ENCODE measurements at regions not wholly inside any gene's neighbourhood (a gene's known extent, or its start where the extent isn't known, plus 50 kb on each side); places are given as distances from the start of the nearest gene placed in this dataset.

DNA sequence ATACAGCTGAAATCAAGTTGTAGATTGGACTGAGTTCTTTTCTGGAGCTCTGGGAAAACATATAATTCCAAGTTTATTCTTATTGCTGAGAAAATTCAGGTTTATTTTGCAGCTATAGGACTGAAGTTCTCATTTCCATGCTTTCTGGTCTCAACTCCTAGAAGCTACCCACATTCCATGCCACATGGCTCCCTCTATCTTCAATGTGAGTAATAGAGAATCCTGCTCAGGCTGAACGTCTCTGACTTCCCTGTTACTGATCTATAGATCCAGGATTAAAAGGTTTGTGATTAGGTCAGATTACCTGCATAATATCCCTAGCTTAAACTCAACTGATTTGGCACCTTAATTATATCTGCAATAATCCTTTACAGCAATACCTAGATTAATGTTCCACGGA lies 453.8 kb upstream of the MC4R start:
- intact Hi-C loops (cut with micrococcal nuclease; ENCODE audit: unreplicated experiment) = no loop called here
- TF ChIP-seq, protein P1, sequence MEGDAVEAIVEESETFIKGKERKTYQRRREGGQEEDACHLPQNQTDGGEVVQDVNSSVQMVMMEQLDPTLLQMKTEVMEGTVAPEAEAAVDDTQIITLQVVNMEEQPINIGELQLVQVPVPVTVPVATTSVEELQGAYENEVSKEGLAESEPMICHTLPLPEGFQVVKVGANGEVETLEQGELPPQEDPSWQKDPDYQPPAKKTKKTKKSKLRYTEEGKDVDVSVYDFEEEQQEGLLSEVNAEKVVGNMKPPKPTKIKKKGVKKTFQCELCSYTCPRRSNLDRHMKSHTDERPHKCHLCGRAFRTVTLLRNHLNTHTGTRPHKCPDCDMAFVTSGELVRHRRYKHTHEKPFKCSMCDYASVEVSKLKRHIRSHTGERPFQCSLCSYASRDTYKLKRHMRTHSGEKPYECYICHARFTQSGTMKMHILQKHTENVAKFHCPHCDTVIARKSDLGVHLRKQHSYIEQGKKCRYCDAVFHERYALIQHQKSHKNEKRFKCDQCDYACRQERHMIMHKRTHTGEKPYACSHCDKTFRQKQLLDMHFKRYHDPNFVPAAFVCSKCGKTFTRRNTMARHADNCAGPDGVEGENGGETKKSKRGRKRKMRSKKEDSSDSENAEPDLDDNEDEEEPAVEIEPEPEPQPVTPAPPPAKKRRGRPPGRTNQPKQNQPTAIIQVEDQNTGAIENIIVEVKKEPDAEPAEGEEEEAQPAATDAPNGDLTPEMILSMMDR (IDR thresholded peaks at IDR 0.05) = no peak
- TF ChIP-seq SIN3A (IDR thresholded peaks at IDR 0.05; ENCODE audit: borderline replicate concordance, insufficient read depth, low read depth, low read length) = no peak
- TF ChIP-seq TCF7L2 (IDR thresholded peaks at IDR 0.05; ENCODE audit: low read depth, low read length) = no peak
- no peak for TF ChIP-seq POLR2AphosphoS5 (IDR thresholded peaks at IDR 0.05; ENCODE audit: low read depth, low read length)
- TF ChIP-seq, protein P2, sequence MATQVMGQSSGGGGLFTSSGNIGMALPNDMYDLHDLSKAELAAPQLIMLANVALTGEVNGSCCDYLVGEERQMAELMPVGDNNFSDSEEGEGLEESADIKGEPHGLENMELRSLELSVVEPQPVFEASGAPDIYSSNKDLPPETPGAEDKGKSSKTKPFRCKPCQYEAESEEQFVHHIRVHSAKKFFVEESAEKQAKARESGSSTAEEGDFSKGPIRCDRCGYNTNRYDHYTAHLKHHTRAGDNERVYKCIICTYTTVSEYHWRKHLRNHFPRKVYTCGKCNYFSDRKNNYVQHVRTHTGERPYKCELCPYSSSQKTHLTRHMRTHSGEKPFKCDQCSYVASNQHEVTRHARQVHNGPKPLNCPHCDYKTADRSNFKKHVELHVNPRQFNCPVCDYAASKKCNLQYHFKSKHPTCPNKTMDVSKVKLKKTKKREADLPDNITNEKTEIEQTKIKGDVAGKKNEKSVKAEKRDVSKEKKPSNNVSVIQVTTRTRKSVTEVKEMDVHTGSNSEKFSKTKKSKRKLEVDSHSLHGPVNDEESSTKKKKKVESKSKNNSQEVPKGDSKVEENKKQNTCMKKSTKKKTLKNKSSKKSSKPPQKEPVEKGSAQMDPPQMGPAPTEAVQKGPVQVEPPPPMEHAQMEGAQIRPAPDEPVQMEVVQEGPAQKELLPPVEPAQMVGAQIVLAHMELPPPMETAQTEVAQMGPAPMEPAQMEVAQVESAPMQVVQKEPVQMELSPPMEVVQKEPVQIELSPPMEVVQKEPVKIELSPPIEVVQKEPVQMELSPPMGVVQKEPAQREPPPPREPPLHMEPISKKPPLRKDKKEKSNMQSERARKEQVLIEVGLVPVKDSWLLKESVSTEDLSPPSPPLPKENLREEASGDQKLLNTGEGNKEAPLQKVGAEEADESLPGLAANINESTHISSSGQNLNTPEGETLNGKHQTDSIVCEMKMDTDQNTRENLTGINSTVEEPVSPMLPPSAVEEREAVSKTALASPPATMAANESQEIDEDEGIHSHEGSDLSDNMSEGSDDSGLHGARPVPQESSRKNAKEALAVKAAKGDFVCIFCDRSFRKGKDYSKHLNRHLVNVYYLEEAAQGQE (IDR thresholded peaks at IDR 0.05; ENCODE audit: insufficient read depth in 1 of 2, low read depth in 2 of 2, low read length in 1 of 2) = no peak
- Histone ChIP-seq H3K4me3 (ENCODE audit: low read depth in 2 of 2, low read length in 2 of 2) (no peak overlapping the region), H3K27me3 (ENCODE audit: control insufficient read depth, insufficient read depth, low read length) (no peaks in the 10 kb centered on the region), H3K36me3 (ENCODE audit: control insufficient read depth, insufficient read depth, low read length) (no peaks in the 10 kb centered on the region), H3K4me1 (ENCODE audit: control insufficient read depth, insufficient read depth, low read length) (no peaks in the 10 kb centered on the region), H3K27ac (ENCODE audit: low read length) (no peak overlapping the region), H3K9me3 (ENCODE audit: control insufficient read depth, insufficient read depth, low read depth, low read length) (no peaks in the 10 kb centered on the region)
- no TSS peak for BruUV-seq (replicated peaks)
- ChIA-PET CTCF (no interaction called here), POLR2A (no interaction called here)
- DNase-seq (ENCODE audit: low read depth, low spot score) (no peak), ATAC-seq (no peak)
- in situ Hi-C loops (cut with HindIII; ENCODE audit: low pct_unique_long_range_greater_than_20kb, low sequenced_read_pairs) = no loop called here

DNA sequence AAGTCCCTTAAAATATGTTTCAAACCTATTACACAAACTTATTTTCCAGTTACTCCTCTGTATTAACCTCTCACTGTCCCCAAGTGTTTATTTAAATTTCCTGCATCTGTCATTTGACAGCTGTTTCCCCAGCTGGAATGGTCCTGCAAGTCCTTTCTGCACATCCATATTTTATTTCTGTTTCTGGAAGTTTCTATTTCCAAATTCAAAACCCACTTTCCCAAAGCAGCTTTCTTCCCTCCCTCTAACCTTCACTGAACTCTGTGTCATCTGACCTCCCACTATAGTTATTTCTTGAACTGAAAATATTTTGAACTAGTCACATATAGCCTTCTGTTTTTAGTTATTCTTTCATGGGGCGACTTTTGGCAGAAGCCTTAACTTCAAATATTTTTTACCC lies 459.4 kb upstream of the MC4R start:
- in situ Hi-C loops (cut with HindIII; ENCODE audit: low pct_unique_long_range_greater_than_20kb, low sequenced_read_pairs) (no loop called here), intact Hi-C loops (cut with micrococcal nuclease; ENCODE audit: unreplicated experiment) (no loop called here)
- TF ChIP-seq, protein P1 (IDR thresholded peaks at IDR 0.05) = no peak
- TF ChIP-seq SIN3A (IDR thresholded peaks at IDR 0.05; ENCODE audit: borderline replicate concordance, insufficient read depth, low read depth, low read length) = no peak
- no peak for TF ChIP-seq POLR2AphosphoS5 (IDR thresholded peaks at IDR 0.05; ENCODE audit: low read depth, low read length)
- no peak for TF ChIP-seq TCF7L2 (IDR thresholded peaks at IDR 0.05; ENCODE audit: low read depth, low read length)
- TF ChIP-seq, protein P2 (IDR thresholded peaks at IDR 0.05; ENCODE audit: insufficient read depth in 1 of 2, low read depth in 2 of 2, low read length in 1 of 2) = no peak
- H3K9me3 ChIP-seq (ENCODE audit: control insufficient read depth, insufficient read depth, low read depth, low read length) = no peaks in the 10 kb centered on the region
- ATAC-seq (no peak), DNase-seq (ENCODE audit: low read depth, low spot score) (no peak)
- no peaks in the 10 kb centered on the region for H3K36me3 ChIP-seq (ENCODE audit: control insufficient read depth, insufficient read depth, low read length)
- H3K4me1 ChIP-seq (ENCODE audit: control insufficient read depth, insufficient read depth, low read length) = no peaks in the 10 kb centered on the region
- no peak overlapping the region for H3K27ac ChIP-seq (ENCODE audit: low read length)
- BruUV-seq (replicated peaks) = no TSS peak
- ChIA-PET CTCF (no interaction called here), POLR2A (no interaction called here)
- no peaks in the 10 kb centered on the region for H3K27me3 ChIP-seq (ENCODE audit: control insufficient read depth, insufficient read depth, low read length)
- H3K4me3 ChIP-seq (ENCODE audit: low read depth in 2 of 2, low read length in 2 of 2) = no peak overlapping the region
